Activated T-cell treated with anti-CD3 and anti-CD28 coated beads, Interleukin-2, amount 50 U/mL, for 4 hours (primary cell): ENCODE measurements at regions not wholly inside any gene's neighbourhood (a gene's known extent, or its start where the extent isn't known, plus 50 kb on each side); places are given as distances from the start of the nearest gene placed in this dataset.
"Not testable (repeated sequence)": the region's sequence is repeated elsewhere in the genome, so short reads cannot be mapped to it uniquely, and the experiment has no call there.

ENCODE experiments used
- ATAC-seq, 2 donors: fragments of 200-7000 bp; cut with Tn5 transposase; one replicate each; pipeline ENCODE4 v1.10.0; 2021
- DNase-seq: peaks from one replicate; pipeline ENCODE4 v3.0.0-alpha.2; 2020
- H3K27me3 Mint-ChIP-seq: one replicate; pipeline ENCODE4 v1.8.0; 2021; ENCODE audit warnings: low read depth, mixed read lengths
- H3K36me3 Mint-ChIP-seq: one replicate; pipeline ENCODE4 v1.8.0; 2022; ENCODE audit warnings: mixed read lengths; ENCODE audit not compliant: insufficient read depth
- H3K4me1 Mint-ChIP-seq: one replicate; pipeline ENCODE4 v1.8.0; 2021; ENCODE audit warnings: low read depth, mixed read lengths
- H3K4me3 Mint-ChIP-seq: one replicate; pipeline ENCODE4 v1.8.0; 2021; ENCODE audit warnings: mild to moderate bottlenecking, moderate library complexity, mixed read lengths
- H3K9me3 Mint-ChIP-seq: one replicate; pipeline ENCODE4 v1.8.0; 2021; ENCODE audit warnings: mixed read lengths

- Mint-ChIP-seq H3K9me3 (peaks cover 8% of the 10 kb centered on the region), H3K27me3 (no peaks in the 10 kb centered on the region), H3K4me3 (no peak overlapping the region), H3K4me1 (no peaks in the 10 kb centered on the region), H3K36me3 (no peaks in the 10 kb centered on the region)
- ATAC-seq (no peak), DNase-seq (no peak)
Observed at GRCh38 chr5:18264126-18264882, 630.0 kb downstream of the TAF11L14 start.

GRCh38 chr5:18270635-18271338 lies 636.5 kb downstream of the TAF11L14 start:
- Mint-ChIP-seq H3K9me3 (peaks cover 10% of the 10 kb centered on the region), H3K4me3 (no peak overlapping the region), H3K4me1 (no peaks in the 10 kb centered on the region), H3K27me3 (no peaks in the 10 kb centered on the region), H3K36me3 (no peaks in the 10 kb centered on the region)
- ATAC-seq (no peak), DNase-seq (no peak)

GRCh38 chr5:18276939-18277338 lies 642.7 kb downstream of the TAF11L14 start:
- DNase-seq (no peak), ATAC-seq (no peak)
- H3K9me3 Mint-ChIP-seq: peaks cover 6% of the 10 kb centered on the region
- no peak overlapping the region for H3K4me3 Mint-ChIP-seq
- no peaks in the 10 kb centered on the region for H3K36me3 Mint-ChIP-seq
- H3K4me1 Mint-ChIP-seq: no peaks in the 10 kb centered on the region
- H3K27me3 Mint-ChIP-seq: no peaks in the 10 kb centered on the region

- no peaks in the 10 kb centered on the region for H3K27me3 Mint-ChIP-seq
- no peaks in the 10 kb centered on the region for H3K36me3 Mint-ChIP-seq
- H3K4me3 Mint-ChIP-seq: no peak overlapping the region
- ATAC-seq (no peak), DNase-seq (no peak)
- H3K9me3 Mint-ChIP-seq: peaks cover 9% of the 10 kb centered on the region
- no peaks in the 10 kb centered on the region for H3K4me1 Mint-ChIP-seq
Observed at GRCh38 chr5:18281947-18282581, 647.8 kb downstream of the TAF11L14 start.

GRCh38 chr5:18285257-18285656 lies 651.0 kb downstream of the TAF11L14 start:
- ATAC-seq: no peak
- DNase-seq: no peak
- Mint-ChIP-seq H3K9me3 (peaks cover 9% of the 10 kb centered on the region), H3K36me3 (no peaks in the 10 kb centered on the region), H3K4me1 (no peaks in the 10 kb centered on the region), H3K4me3 (no peak overlapping the region), H3K27me3 (no peaks in the 10 kb centered on the region)

- no peaks in the 10 kb centered on the region for H3K4me1 Mint-ChIP-seq
- no peaks in the 10 kb centered on the region for H3K36me3 Mint-ChIP-seq
- no peaks in the 10 kb centered on the region for H3K9me3 Mint-ChIP-seq
- no peak for ATAC-seq
- DNase-seq: no peak
- H3K27me3 Mint-ChIP-seq: no peaks in the 10 kb centered on the region
- H3K4me3 Mint-ChIP-seq: no peak overlapping the region
Observed at GRCh38 chr5:18292146-18292545, 657.9 kb downstream of the TAF11L14 start.

GRCh38 chr5:18295696-18296095 lies 661.4 kb downstream of the TAF11L14 start:
- not testable (repeated sequence) for H3K9me3 Mint-ChIP-seq, H3K27me3 Mint-ChIP-seq, DNase-seq, ATAC-seq, H3K36me3 Mint-ChIP-seq, H3K4me1 Mint-ChIP-seq, H3K4me3 Mint-ChIP-seq

- DNase-seq: no peak
- Mint-ChIP-seq H3K4me3 (no peak overlapping the region), H3K4me1 (no peaks in the 10 kb centered on the region), H3K27me3 (no peaks in the 10 kb centered on the region), H3K9me3 (no peaks in the 10 kb centered on the region), H3K36me3 (no peaks in the 10 kb centered on the region)
- ATAC-seq: no peak
Observed at GRCh38 chr5:18299166-18299565, 664.9 kb downstream of the TAF11L14 start.

GRCh38 chr5:18305288-18305924 lies 671.1 kb downstream of the TAF11L14 start:
- ATAC-seq: no peak
- Mint-ChIP-seq H3K36me3 (no peaks in the 10 kb centered on the region), H3K4me3 (no peak overlapping the region), H3K27me3 (no peaks in the 10 kb centered on the region), H3K9me3 (no peaks in the 10 kb centered on the region), H3K4me1 (no peaks in the 10 kb centered on the region)
- no peak for DNase-seq

GRCh38 chr5:18311266-18311665 lies 677.0 kb downstream of the TAF11L14 start:
- H3K9me3 Mint-ChIP-seq: no peaks in the 10 kb centered on the region

GRCh38 chr5:18312016-18312415 lies 677.8 kb downstream of the TAF11L14 start:
- Mint-ChIP-seq H3K36me3 (no peaks in the 10 kb centered on the region), H3K4me1 (no peaks in the 10 kb centered on the region), H3K27me3 (no peaks in the 10 kb centered on the region), H3K9me3 (no peaks in the 10 kb centered on the region), H3K4me3 (no peak overlapping the region)
- no peak for DNase-seq
- ATAC-seq: no peak

More at GRCh38 chr5:18311266-18311665, 677.0 kb downstream of the TAF11L14 start:
- DNase-seq (no peak), ATAC-seq (no peak)
- no peaks in the 10 kb centered on the region for H3K4me1 Mint-ChIP-seq
- H3K36me3 Mint-ChIP-seq: no peaks in the 10 kb centered on the region
- H3K27me3 Mint-ChIP-seq: no peaks in the 10 kb centered on the region
- H3K4me3 Mint-ChIP-seq: no peak overlapping the region

- no peak overlapping the region for H3K4me3 Mint-ChIP-seq
- no peaks in the 10 kb centered on the region for H3K4me1 Mint-ChIP-seq
- no peaks in the 10 kb centered on the region for H3K9me3 Mint-ChIP-seq
- ATAC-seq (no peak), DNase-seq (no peak)
- H3K36me3 Mint-ChIP-seq: no peaks in the 10 kb centered on the region
- H3K27me3 Mint-ChIP-seq: no peaks in the 10 kb centered on the region
Observed at GRCh38 chr5:18314192-18314778, 680.0 kb downstream of the TAF11L14 start.

- H3K4me1 Mint-ChIP-seq: no peaks in the 10 kb centered on the region
- no peak for ATAC-seq
Observed at GRCh38 chr5:18321262-18321942, 687.1 kb downstream of the TAF11L14 start.

GRCh38 chr5:18323891-18324290 lies 689.6 kb downstream of the TAF11L14 start:
- DNase-seq (no peak), ATAC-seq (no peak)
- Mint-ChIP-seq H3K27me3 (no peaks in the 10 kb centered on the region), H3K4me1 (no peaks in the 10 kb centered on the region), H3K4me3 (no peak overlapping the region), H3K9me3 (no peaks in the 10 kb centered on the region), H3K36me3 (no peaks in the 10 kb centered on the region)

More at GRCh38 chr5:18321262-18321942, 687.1 kb downstream of the TAF11L14 start:
- H3K27me3 Mint-ChIP-seq: no peaks in the 10 kb centered on the region
- no peak for DNase-seq
- no peaks in the 10 kb centered on the region for H3K36me3 Mint-ChIP-seq
- H3K4me3 Mint-ChIP-seq: no peak overlapping the region
- H3K9me3 Mint-ChIP-seq: no peaks in the 10 kb centered on the region
